Iris pigment epithelial cell (primary cell): ENCODE measurements at regions not wholly inside any gene's neighbourhood (a gene's known extent, or its start where the extent isn't known, plus 50 kb on each side); places are given as distances from the start of the nearest gene placed in this dataset.

Experiments used
- DNase-seq: peaks from one replicate; pipeline ENCODE4 v3.0.0-alpha.2; 2011; ENCODE audit warnings: low read depth

DNA sequence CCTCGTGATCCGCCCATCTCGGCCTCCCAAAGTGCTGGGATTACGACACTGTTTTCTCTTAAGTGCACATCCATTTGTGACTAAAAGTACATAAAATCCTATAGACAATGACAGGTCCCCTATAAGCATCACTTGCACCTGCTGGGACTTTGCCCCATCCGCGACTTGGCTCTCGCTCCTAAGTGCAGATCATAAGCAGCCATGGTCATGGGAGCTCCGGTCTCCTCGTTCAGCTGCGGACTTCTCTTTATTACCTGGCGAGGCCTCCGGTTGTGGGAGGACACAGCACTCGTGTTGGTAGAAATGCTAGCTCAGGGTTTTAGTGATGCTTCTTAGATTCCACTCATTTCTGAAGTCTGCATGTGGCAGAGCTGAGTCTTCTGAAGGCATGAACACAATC, 92.7 kb upstream of the ST6GAL2 start:
- DNase-seq = no peak

DNA sequence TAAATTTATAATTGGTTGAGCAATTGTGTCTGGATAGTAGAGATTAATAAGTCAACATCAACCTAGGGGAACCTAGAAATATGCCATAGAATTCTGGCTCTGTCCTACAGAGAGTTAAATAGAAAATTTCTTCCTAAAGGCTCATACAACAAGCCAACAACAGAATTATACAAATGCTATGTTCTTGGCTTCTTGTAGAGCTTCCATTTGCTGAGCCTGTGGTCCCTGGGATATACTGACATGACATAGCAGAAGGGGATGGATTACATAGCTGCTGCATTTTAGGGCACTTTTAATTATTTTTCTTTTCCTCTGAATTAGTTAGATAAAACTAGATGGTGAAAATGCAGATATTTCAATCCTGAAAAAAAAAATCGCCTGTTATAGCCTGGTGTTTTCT, 95.5 kb upstream of the ST6GAL2 start:
- DNase-seq = no peak

DNA sequence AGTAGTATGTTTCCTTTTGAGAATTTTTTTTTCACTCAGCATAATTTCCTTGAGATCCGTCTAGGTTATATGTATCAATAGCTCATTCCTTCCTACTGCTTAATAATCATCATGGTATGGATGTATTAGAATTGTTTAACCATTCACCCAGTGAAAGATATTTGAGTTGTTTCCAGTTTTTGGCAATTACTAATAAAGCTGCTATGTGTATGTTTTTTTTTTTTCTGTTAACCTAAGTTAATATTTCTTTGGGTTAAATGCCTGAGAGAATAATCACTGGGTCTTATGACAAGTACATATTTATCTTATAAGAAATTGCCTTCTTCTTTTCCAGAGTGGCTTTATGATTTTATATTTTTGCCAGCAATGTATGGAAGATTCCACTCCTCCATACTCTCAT, 96.4 kb upstream of the ST6GAL2 start:
- DNase-seq = peak; percentile 86

DNA sequence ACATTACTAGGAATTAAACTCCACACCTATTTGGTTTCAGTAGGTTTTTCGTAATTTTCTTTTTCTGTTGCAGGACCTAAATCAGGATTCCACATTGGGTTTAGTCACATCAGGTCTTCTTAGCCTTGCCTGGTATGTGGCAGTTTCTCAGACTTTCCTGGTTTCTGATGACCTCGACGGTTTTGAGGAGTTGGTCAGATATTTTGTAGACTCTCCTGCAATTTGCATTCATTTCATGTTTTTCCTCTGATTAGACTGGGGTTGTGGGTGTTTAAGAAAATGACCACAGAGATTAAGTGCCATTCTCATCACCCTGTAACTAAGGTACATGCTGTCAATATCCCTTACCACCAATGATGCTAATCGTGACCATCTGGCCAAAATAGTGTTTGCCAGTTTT, 97.3 kb upstream of the ST6GAL2 start:
- peak; percentile 85 for DNase-seq

DNA sequence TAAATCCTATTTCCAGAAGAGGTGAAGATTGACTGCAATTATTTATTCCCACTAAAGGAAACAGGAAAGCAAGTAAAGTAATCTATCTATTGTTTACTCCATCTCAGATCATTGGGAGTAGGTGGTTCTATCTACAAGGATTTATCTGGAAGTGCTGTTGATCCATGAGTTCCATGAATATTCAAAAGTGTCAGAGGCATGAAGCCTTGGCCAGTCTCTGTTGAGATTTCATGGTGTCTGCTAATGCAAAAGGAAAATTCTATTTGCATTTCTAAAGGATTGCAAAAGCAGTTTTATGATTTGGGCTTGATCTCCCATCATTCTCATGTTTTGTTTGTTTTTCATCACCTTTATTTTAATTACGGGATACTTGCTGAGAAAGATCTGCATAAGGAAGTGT, 102.4 kb upstream of the ST6GAL2 start:
- no peak for DNase-seq

DNA sequence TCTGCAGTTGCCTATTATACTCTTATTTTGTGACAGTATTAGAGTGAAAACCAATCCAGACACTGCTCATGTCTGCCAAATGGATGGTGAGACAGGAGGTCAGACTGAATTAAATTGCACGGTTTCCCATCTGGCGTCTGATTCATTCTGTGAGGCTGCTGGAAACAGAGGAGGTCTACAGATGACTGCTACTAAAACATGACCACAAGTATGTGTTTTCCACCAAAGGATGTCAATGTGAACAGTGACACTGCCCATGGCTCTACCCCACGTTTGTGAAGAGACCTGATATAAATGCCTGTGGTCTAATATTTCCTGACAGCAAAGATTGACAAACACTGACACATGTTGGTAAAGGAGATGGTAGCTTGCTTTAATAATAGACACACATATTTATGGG, 104.3 kb upstream of the ST6GAL2 start:
- DNase-seq = peak; percentile 96

DNA sequence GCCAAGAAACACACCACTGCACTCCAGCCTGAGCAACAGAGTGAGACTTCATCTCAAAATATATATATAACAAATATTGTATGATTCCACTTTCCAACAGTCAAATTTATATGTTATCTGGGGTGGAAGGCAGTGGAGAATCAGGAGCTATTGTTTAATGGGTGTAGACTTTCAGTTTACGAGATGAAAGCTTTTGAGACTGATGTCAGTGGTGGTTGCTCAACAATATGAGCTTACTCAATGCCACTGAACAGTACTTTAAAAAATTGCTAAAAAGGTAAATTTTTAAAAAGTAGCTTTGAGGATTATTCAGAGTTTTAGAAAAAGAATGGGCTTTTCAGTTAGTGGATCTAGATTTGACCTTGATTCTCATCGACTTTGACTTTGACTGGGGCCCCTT, 105.9 kb upstream of the ST6GAL2 start:
- DNase-seq = peak; percentile 82

DNA sequence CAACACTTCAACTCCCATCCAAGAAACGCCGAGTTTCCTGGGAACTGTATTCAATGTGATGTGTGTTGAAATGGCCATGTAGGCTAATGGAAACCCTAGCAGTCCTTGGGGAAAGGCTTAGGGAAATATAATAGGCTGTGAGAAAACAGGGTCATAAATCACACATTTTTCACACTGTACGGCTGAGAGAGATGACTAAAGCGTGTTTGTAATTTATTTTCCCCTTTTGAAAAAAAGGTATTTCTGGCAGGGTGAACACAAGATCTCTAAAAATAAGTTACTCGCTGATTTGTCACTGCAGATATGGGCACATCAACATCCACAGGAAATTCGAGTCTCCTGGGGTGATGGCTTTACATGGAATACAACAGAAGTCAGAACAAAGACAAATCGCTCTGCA, 109.6 kb upstream of the ST6GAL2 start:
- DNase-seq = no peak

DNA sequence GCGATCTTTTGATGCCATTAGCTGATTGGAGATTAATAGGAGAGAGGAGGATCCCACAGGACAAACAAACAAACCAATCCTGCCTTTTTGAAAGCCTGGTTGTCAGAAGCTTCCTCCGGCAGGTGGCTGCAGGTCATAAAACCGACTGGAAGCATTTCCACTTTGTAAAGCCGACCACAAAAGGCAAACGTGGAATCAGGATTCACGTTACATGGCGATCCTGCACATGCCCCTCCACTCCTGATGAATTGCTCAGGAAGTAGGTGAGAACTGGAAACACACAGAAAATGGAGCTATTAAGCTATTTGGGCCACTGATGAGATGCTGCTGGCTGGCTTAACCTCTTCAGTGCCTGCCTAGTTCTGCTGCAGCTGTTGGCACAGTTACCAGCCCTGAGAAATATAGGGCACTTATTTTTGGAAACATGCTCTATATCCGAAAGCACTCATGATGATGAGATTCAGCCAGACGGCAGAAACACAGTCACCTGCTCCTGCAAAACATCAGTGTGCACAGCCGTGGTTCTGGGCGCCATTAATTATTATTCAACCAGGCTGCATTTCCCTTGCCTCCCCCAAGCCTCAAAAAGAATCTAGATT, 110.3 kb upstream of the ST6GAL2 start:
- DNase-seq = no peak

DNA sequence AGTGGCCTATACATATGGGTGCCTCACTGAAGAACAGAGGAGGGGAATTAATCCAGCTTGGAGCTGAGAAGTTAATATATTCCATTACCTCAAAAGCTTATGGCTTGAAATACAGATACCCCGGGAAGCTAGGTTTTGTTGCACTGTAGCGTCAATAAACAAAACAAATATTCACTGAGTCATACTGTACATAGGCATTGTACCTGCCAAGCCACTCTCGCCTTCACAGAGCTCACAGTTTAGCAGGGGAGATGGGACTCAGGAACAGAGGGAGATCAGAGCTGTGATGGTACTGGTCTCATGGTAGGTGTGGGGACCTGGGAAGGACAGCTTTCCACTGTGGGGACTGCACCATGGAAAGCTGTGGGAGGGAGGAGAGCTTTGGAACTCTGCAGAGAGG, 111.2 kb upstream of the ST6GAL2 start:
- DNase-seq = no peak

DNA sequence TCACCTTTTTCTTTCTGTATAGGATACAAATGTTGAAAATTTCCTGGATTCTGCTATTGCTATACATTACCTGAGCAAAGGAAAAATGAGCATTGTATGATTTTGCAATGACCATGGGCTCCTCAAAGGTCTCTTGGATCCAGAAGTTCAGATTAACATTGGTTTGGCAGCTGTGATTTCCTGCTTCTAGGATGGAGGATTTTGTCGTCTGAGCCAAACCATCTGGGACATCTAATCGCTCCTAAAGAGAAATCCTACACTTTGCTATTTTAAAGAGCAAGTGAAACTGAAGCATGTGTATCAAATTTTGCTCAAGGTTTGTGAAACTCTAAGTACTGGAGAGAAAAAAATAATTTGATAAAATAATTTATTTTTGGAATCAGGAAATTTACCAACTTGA, 115.1 kb upstream of the ST6GAL2 start:
- DNase-seq = no peak

DNA sequence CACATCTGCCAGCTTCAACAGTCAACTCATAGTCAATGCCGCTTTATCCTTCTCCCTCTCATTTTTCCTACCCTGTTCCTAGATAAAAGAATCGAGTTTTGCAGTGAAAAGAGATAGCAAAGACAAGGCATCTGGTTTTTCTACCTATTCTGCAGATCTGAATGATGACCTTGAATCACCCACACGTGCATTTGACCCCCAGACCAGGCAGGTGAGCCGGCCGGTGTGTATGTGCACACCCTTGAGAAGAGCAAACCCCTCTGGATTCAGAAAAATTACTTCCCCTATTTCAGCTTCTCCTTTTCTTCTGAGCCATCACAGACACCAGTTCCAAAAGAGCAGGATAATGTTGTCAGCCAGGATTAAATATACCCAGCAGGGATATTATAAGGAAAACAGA, 115.6 kb upstream of the ST6GAL2 start:
- DNase-seq = no peak

DNA sequence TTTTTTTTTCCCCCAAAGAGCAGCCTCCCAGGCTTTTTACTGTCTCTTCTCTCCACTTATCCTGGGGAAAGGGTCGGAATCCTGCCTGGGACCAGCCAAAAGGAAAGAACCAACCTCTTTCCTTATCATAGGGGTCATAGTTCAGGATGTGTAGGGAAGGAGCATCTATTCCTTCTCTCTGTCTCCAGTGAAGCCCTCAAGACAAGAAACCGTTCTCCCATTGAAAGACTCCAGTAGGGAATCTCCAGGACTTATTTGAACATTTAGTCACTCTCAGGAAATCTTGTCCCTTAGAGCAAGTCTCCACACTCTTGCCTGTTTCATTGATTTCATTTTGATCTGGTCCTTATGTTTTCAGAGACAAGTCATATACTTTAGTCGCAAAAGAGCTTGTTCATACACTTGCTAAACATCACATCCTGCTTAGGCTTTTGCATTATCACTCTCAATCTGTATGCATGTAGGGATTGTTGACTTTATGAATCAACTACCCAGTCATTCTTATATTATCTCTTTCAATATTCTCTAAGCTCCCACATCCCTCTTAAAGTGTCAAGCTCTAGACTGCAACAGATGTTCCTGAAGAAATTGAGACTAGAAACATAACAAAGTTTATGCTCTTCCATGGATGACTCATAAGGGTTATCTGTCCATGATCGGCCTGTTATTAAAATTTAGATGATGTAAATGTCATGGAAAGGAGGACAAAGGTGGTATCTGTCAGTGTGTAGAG, 116.2 kb upstream of the ST6GAL2 start:
- peak; percentile 82 for DNase-seq

DNA sequence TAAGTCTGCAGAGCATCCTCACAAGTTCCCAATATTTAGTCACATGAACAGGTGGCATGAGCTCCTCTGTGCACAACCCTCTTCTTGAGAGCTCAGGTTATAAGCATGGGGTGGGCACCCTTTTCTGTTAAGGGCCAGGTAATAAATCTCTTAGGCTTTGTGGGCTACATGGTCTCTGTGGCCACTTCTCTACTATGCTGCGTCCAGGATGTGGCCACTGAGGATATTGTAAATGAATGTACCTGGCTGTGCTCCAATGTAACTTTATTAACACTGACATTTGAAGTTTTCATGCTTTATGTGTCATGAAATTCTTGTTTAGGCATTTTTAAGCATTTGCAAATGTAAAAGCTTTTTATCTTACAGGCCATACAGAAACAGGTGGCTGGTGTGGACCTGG, 116.8 kb upstream of the ST6GAL2 start:
- DNase-seq = peak; percentile 74

DNA sequence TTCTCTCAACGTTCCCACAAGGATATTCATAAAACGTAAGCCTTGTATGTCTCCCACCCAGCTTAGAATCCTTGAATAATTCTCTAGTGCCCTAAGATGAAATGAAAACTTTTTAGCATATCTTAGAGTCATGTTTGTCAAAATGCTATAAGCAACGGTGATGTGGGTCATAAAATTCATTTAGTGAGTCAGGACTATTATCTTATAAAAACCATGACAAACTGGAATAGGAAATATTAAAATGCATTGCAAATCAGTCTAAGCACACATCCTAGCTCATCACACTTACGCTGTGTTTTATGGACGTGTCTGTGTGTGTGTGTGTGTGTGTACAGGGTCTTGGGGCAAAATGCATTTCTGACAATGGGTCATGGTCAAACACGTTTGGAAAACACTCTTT, 119.9 kb upstream of the ST6GAL2 start:
- no peak for DNase-seq

DNA sequence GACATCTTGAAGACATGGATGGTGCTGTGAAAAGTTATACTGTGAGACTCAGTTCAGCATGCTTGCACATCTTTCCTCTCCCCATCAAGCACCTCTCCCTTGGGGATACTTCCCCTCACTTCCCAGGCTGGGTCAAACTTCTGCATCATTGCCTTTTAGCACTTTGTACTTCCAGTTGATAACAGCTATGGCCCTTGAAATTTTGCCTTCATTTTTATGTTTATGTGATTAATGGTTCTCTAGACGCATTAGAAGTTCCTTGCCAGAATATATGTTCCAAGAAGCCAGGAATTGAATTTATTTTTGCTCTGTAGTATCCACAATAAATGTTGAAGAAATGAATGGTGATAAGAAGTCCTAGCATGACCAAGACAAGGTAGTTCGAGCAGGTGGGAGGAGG, 120.9 kb upstream of the ST6GAL2 start:
- DNase-seq = no peak

DNA sequence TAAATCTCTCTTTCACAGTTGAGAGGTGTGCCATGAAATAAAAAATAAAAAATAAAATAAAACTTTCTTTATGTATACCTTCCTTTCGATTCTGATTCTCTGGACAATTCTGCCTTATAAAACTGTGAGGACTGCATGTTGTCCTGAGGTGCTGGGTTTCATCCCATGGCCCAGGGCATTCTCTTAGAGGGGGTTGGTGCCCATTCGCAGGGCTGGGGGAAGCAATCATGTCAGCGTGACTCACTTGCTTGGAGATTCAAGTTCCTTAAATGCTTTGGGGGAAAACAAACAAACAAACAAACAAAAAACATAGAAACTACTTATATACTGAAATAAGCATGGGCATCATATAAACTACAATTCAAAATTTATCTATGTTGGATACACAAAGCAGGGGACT, 122.0 kb upstream of the ST6GAL2 start:
- DNase-seq = no peak

DNA sequence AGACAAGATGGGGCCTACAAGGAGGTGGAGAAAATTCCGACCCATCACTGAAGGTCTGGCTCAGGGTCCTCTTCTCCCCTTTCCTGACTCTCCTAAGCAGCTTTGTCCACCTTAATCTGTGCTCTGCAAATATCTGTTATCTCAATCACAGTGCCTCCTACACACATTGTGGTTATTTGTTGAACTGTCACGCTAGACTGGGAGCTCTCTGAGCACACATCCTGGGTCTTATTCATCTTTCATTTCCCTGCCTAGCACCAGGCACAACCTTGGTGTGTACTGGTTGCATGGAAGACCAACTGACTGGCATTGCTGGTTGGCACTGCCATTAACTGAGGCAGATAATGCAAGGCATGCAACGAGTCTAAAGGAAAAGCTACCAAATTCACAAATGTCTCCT, 122.9 kb upstream of the ST6GAL2 start:
- no peak for DNase-seq

DNA sequence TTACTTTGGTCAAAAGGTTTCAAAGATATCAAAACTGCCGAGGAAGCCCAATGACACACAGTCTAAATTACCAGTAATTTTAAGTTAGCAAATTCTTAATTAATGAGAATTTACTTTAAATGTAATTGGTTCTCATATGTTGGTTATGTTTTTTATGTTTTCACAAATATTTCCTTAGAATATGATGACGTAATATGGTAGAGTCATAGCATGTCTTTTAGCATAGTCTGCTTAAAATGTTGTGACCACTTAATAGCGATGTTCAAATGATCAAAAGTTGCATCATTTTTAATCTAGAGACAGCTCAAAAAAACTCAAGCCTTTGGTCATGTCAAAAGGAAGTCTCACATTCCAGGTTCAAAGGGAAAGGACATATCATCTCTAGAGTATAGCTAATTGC, 123.3 kb upstream of the ST6GAL2 start:
- peak; percentile 24 for DNase-seq

DNA sequence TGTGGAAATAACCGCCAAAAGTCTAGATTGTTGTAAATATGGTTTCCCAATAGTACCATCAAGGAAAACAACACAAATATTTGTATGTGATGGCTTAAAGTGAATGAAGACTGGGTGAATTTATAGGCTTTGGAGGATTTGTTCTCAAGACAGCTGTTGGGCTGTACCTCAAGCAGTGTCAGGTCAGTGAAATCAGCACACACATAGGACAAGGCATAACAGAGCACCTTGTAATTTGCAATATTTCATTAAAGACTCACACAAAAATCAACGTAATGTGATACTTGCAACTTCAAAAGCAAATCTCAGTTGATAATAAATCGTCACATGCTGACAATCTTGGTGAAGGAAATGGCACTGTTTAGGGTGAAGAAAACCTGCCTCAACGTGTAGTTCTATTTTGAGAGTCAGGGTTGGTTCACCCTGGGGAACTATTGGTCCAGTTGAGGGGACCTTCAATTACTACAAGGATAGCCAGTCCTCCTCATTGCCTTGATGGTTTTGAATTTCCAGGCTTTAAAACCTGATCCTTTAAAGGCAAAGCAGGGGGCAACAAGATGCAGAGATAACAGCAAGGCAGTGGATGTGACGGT, 126.8 kb upstream of the ST6GAL2 start:
- no peak for DNase-seq

DNA sequence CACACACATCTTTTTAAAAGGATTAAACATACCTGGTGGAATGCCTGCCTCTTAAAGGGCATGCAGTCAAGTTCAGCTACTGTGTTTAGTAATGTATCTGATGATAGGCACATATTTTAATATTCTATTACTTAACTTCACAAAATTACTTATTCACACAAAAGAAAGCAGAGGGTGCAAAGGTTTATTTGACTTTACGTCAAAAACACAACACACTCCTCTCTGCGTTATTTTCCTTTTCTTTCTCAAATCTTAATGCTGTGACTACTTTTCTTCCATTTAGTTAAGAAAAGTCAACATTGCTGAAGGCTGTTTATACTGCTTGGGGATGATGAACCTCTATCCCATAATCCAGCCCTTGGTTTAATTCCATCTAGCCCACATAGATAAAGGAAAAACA, 127.9 kb upstream of the ST6GAL2 start:
- no peak for DNase-seq

DNA sequence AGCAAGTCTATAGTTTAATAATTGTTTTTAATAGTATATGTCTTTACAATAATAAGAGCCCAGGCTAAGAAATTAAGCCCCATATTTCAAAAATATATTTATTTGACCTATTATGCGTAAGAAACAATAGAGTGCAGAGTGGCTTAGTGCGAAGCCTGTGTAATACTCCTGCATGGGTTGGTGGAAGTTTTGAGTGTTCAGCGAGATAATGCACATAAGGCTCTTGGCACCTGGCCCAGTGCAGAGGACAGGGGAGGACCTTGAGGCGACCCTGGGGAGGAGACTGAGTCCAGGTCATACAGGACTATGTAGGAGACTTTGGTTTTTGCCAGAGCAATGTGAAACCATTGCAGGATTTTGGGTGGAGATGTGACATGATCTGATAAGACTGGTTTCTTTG, 132.4 kb upstream of the ST6GAL2 start:
- no peak for DNase-seq

DNA sequence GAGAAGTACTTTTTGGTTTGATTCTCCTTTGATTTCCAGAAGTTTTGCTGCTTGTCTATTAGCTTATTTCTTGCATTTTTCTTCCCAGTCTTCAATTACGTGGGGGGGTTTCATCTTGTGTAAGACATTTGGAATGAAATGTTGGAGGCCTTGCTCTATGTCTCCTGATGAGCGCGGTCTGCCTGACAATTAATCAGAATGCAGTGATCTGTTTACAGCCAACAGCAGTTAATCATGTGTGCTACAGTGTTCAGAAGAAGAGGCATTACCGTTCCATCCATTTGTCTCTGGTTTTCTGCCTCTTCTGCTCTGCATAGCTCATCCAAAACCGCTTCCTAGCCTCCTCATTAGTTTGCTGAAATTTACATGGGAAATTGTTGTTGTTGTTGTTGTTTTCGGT, 134.4 kb upstream of the ST6GAL2 start:
- DNase-seq = no peak

DNA sequence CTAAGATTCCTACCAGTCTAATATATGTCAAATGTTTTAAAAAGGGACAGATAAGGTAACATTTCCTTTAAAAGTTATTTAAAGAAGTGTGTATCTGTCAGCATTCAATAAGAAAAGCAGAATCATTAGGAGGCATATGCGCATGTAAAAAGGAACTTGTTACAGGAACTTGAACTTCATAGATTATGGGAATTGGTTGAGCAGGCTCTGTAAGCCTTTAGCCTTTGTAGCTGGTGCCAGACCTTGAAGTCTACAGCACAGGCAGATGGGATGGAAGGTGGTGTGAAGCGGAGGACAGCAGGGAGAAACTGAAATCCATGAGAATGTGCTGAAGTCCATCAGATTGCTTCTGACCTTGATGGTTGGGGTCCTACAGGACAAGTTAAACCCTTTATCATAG, 138.3 kb upstream of the ST6GAL2 start:
- DNase-seq = no peak
